ENCODE measurements at regions not wholly inside any gene's neighbourhood (a gene's known extent, or its start where the extent isn't known, plus 50 kb on each side); places are given as distances from the start of the nearest gene placed in this dataset.
"Not testable (repeated sequence)": the region's sequence is repeated elsewhere in the genome, so short reads cannot be mapped to it uniquely, and the experiment has no call there.

DNA sequence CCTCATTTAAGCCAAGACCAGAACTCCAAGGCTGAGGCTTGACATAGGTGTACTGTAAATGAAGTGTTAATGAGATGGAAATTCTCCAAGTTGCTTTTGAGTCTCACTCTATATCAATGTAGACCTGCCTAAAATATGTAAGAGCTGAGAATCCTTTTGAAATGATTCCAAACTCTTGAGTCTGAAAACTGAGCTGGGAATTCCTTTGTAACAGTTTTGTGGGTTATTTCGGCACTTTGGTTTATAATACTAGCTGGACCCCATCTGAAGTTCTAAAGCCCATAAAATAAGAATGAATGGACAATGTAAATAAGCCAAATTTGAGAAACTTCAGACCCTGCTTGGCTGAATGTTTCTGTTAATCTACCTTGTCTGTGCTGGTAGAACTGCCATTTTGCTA, 558.9 kb downstream of the TTLL7 start:
- TF ChIP-seq, protein P1, sequence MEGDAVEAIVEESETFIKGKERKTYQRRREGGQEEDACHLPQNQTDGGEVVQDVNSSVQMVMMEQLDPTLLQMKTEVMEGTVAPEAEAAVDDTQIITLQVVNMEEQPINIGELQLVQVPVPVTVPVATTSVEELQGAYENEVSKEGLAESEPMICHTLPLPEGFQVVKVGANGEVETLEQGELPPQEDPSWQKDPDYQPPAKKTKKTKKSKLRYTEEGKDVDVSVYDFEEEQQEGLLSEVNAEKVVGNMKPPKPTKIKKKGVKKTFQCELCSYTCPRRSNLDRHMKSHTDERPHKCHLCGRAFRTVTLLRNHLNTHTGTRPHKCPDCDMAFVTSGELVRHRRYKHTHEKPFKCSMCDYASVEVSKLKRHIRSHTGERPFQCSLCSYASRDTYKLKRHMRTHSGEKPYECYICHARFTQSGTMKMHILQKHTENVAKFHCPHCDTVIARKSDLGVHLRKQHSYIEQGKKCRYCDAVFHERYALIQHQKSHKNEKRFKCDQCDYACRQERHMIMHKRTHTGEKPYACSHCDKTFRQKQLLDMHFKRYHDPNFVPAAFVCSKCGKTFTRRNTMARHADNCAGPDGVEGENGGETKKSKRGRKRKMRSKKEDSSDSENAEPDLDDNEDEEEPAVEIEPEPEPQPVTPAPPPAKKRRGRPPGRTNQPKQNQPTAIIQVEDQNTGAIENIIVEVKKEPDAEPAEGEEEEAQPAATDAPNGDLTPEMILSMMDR (IDR thresholded peaks at IDR 0.05 in 4 of 5, conservative IDR thresholded peaks at IDR 0.05 in 1 of 5), result not testable (repeated sequence)
- TF ChIP-seq POLR2A (IDR thresholded peaks at IDR 0.05), result not testable (repeated sequence)

All from gastrocnemius medialis (tissue), 4 donors.